HG03280 (cell line): ENCODE measurements at regions not wholly inside any gene's neighbourhood (a gene's known extent, or its start where the extent isn't known, plus 50 kb on each side); places are given as distances from the start of the nearest gene placed in this dataset.
"Not testable (repeated sequence)": the region's sequence is repeated elsewhere in the genome, so short reads cannot be mapped to it uniquely, and the experiment has no call there.

Source experiments
- ATAC-seq: cut with Tn5 transposase; IDR thresholded peaks from one replicate; pipeline ENCODE4 v1.9.1; 2021; ENCODE audit warnings: mild to moderate bottlenecking, moderate library complexity; ENCODE audit not compliant: unreplicated experiment

DNA sequence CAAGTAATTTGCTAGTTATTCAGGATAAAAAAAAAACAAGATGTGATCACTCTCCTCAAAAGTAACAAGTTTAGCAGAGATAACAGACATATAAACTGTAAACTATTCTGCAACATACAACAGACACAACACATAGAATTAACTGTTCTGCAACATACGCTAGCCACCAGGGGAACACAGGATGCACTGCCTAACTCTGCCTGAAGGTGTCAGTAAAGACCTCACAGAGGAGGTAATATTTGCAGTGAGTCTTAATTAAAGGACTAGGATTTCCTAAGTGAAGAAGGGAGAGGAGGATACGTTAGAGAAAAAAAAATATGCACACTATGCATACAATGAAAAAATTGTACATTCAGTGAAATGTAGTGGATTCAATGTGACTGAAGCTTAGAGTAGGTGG, 129.6 kb downstream of the NBPF8 start:
- peak; percentile 82 for ATAC-seq

DNA sequence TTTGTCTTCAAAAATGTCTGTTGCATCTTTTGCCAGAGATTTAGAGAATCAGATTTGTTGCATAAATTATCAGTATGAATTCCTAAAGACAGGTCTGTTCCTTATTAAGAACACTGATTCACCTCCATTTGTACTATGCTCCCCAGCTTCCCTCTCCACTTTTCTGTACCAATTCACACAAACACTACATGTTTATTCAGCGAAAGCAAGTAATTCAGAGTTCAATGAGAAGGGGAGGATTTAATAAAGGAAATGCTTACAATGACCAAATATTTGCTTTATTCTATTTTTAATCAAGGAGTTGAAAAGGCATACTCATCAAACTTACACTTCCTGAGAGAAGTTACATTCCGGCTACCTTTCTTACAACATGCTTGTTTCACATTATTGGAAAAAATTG, 135.5 kb downstream of the NBPF8 start:
- not testable (repeated sequence) for ATAC-seq

DNA sequence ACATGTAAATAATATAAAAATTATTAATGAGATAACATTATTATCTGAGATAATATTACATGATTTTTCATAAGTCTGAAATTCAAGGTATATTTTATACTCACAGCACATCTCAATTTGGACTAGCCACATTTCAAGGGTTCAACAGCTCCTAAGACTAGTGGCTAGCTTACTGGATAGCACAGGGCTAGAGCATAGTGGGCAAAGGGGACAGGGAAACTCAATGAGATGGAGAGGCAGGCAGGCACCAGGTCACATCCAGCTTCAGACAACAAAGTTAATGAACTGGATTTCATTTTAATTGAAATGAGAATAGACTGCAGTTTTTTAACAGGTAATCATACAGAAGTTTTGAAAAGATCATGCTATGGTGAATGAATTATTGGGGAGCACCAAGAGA, 137.4 kb downstream of the NBPF8 start:
- ATAC-seq, result not testable (repeated sequence)

GRCh38 chr1:120557605-120558302, 142.9 kb downstream of the NBPF8 start:
- ATAC-seq, result peak; percentile 2

DNA sequence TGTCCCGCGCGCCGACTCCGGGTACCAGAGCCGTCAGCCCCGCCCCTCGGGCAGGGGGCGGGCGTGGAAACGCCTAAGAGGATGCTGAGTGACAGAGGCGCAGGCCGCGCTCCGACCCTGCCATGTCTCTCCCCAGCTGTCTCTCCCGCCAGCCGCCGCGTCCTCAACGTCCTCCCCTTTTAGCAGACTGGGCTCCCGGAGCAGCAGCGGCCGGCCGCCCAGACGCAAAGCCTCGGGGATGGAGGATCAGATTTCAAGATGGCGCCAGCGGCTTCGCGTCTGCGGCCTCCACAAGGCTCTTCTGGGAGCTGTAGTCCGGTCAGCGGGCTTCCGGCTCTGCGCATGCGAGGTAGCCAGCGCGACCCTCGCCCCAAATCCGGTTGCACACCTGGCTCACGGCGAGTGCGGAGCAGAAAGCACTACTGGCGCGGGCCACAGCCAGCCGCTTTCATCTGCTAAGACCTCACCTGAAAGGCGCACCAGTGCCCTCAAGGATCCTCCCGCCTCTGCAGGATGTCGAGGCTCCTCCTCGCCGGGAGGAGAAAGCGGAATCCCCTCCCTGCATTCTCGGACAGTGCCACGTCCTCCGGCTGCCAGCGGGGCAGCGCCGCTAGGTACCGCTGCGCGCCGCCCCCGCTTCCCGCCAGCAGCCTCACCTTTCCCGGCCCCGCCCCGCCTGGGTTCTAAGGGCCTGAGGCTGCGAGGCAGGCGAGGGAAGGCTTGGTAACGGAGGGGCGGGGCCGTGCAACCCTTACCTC, 143.6 kb downstream of the NBPF8 start:
- ATAC-seq, result peak; percentile 85

DNA sequence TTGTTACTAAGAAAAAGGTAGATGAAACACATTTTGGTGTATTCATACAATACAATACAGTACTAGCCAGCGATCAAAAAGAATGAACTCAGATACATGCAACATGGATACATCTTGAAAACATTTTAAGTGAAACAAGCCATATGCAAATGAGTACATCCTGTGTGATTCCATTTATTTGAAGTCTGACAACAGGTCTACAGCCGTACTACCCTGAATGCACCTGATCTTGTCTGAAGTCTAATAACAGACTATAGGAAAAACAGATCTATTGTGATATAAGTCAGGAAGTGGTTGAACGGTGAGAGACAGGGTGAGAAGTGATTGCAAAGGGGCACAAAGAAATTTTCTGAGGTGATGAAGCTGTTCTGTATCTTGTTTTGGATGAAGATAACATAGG, 146.9 kb downstream of the NBPF8 start:
- not testable (repeated sequence) for ATAC-seq

DNA sequence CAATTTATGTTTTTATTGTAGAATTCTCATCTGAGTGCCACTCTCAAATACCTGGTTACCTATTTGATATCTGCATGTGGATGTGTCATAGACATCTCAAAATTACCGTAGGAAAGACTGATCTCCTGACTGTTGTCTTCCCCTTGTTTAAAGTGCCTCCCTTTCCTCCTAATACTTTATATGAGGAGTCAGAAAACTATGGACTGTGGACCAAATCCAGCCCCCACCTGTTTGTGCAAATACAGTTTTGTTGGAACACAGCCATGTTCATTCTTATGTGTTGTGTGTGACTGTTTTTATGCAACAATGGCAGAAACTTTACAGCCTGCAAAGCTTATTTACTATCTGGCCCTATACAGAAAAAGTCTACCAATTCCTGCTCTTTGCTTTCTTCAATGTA, 150.6 kb downstream of the NBPF8 start:
- ATAC-seq, result not testable (repeated sequence)

DNA sequence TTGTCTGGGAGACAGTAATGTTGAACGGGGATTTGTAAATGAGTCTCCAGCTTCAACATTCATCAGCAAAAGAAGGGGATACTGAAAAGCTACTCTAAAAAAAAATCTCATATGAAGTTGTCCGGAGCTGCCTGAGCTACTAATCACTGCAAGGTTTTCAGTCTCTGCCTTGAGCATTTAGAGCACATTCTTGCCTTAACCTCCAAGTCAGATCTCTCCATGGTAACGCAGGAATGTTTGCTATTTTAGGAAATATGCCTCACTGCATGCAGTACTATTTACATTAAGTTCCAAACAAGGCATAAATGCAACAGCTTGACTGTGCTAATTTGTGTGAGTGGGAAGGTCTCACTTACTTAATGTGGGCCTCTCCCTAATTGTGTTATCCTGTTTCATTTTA, 152.8 kb downstream of the NBPF8 start:
- ATAC-seq, result not testable (repeated sequence)

DNA sequence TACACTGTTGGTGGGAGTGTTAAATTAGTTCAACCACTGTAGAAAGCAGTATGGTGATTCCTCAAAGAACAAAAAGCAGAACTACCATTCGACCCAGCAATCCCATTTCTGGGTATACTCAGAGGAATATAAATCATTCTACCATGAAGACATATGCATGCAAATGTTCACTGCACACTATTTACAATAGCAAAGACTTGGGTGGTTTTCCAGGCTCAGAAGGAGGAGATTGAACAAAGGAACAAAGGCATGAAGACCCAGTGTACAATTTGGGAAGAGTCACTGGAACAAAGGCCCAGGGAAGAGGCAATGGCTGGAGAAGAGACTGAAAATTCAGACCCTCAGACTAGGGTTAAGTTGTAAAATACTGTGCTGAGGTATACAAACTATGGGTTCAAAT, 148.5 kb upstream of the NBPF26 start:
- not testable (repeated sequence) for ATAC-seq

DNA sequence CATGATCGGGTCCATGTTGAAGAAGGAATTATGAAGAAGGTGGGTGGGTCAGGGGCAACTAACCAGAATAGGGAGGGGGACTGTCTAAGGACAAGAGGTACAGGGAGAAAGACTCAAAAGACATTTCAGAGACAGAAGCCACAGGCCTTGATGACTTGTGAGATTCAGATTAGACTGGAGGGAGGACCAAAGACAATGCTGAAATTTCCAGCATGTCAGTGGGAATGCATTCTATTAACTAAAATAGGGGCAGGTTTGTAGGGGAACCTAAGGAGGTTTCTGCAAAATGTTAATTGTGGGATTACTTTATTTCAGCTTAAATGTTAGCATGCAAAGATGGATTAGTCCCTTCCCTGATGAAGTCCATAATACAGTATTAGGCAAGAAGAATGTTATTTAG, 141.6 kb upstream of the NBPF26 start:
- ATAC-seq, result not testable (repeated sequence)

DNA sequence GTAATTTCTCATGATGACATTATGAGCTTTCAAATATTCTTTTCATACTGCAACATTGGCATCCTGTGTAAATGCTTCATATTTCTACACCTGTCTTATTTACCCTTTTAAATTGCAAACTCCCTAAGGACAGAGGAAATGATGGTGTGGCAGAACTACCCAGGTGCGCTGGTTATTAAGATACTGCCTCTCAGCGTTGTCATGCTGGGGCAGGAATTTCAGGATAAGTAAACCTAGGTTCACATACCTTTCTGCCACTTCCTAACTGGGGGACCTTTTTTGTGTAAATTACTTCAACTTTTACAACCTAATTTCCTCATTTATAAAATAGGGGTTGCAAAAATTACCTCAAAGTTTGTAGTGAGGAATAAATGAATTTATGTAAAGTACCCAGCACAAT, 137.7 kb upstream of the NBPF26 start:
- ATAC-seq, result not testable (repeated sequence)

DNA sequence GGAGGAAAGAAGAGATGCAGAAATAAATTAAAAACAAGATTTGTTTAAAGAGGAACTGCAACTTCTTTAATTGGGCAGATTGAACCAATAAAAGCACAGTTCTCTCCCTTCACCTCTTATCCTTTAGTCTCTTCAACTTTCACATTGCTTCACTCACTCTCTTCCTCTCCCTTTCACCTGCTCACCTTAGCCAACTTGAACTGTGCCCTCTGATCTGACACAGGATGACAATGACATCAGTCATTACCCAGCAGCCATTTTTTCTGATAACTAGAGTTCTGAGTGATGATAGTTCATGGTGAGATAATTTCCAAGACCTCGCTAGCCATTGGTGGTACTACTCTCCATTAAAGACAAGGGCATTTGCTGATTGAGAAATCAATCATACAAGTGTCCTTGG, 134.9 kb upstream of the NBPF26 start:
- ATAC-seq, result not testable (repeated sequence)

DNA sequence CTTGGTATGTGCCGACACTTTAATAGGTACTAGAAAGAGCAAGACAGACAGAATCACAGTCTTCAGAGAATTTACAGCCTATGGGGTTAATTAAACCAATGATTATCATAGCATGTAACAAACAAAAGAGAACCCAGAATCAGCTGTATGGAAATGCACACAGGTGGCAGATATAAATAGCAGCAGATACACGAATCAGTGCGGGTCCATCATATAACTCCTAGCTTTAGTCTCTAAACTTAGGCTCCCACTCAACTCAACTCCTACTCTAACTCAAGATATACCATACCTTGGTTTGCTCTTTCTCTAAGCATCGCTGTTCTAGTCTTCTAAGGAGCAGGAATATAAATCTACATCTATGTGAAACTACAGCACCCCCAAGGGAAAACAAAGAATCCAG, 132.0 kb upstream of the NBPF26 start:
- not testable (repeated sequence) for ATAC-seq

DNA sequence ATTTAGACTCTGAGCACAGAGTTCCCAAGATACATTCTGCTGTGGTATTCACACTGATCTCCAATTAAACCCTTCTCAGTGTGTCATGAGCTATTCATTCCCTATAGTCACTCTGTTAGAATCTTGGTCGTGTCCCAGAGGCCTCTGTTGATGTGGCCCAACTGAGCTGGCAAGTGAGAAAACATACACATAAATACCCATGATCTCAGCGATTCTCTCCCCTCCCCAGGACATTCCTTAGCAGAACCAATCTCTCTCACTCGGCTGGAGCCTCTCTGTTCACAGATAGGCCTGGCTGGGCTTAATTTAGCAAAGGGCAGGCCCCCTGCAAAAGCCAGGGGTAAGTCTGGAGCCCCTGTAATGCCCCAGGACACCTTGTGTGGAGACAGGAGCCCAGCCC, 130.8 kb upstream of the NBPF26 start:
- ATAC-seq, result not testable (repeated sequence)

GRCh38 chr1:120593648-120594047, 130.1 kb upstream of the NBPF26 start:
- not testable (repeated sequence) for ATAC-seq

- ATAC-seq, result not testable (repeated sequence)
Observed at GRCh38 chr1:120598331-120598951, 125.3 kb upstream of the NBPF26 start.

DNA sequence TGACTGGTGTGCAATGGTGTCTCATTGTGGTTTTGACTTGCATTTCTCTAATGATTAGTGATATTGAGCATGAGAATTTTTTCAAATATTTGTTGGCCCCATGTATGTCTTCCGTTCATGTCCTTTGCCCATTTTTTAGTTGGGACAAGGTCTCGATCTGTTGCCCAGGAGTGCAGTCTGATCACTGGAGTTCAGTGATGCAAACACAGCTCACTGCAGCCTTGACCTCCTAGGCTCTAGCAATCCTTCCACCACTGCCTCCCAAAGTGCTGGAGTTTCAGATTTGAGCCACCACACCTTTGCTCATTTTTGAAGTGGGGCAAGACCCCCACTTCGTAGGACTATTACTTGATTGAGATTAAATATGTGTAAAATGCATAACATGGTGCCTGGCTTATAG, 124.2 kb upstream of the NBPF26 start:
- not testable (repeated sequence) for ATAC-seq

DNA sequence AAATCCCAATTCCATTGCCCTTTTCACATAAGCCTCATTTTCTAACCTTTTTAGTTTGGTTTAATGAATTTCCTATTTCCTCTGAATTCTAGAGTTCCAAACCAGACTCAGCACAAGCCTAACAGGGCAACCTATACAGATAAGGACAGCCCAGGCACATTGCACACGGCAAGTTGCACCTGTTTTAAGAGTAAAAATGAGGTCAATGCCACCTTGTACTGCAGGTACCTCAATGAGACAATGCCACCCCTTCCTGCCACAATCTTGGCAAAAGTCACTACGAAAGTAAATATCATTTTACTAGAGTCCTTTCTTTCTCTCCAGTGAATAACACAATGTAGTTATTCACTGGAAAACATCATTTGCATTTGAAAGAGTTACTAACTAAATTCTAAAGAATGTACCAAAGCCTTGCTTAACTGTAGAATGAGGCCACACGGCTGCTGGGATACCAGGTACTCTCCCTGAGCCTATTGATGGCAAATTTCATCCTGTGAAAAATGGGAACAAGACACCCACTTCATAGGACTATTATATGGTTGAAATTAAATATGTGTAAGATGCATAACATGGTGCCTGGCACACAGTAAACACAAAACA, 123.2 kb upstream of the NBPF26 start:
- ATAC-seq, result not testable (repeated sequence)

DNA sequence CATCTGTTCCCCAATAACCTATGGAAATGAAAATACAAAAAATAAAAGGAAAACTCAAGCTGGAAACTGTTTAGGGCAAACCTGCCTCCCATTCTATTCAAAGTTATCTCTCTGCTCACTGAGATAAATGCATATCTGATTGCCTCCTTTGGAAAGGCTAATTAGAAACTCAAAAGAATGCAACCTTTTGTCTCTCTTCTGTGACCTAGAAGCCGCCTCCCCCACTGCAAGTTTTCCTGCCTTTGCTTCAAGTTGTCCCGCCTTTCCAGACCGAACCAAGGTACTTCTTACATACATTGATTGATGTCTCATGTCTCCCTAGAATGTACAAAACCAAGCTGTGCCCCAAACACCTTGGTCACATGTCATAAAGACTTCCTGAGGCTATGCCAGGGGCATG, 115.9 kb upstream of the NBPF26 start:
- ATAC-seq, result not testable (repeated sequence)

DNA sequence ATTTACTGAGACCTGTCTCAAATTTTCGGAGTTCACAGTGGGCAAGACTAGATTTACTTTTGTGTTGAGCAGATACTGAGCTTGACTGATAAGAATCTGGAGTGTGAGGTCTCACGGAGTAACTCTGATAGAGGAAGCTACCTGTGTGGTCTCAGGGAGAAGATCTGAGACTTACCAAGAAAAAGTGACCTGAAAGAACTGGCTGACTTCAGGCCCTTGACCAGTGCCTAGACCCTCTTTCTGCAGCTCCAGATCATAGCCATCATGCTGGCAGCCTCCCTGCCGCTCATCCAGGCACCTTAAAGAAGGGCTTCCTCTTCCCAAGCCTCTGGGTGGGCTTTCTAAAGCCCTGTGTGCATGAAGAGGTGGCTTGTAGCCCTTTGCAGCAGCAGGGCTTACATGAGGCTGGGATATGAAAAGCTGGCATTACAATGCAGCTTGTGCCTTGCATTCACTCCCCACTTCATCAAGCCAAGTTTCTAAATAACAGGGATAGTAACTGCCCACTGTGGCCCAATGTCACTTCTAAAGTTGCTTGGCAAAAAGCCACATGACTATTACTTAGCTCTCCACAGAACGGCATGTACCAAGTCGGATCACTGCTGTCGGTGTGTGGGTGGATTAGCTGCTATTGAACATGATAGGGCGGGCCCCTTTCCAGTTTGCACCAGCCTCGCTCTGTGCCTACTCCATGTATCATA, 115.3 kb upstream of the NBPF26 start:
- not testable (repeated sequence) for ATAC-seq
